ENCODE measurements at regions not wholly inside any gene's neighbourhood (a gene's known extent, or its start where the extent isn't known, plus 50 kb on each side); places are given as distances from the start of the nearest gene placed in this dataset.

- TF ChIP-seq, protein P1, sequence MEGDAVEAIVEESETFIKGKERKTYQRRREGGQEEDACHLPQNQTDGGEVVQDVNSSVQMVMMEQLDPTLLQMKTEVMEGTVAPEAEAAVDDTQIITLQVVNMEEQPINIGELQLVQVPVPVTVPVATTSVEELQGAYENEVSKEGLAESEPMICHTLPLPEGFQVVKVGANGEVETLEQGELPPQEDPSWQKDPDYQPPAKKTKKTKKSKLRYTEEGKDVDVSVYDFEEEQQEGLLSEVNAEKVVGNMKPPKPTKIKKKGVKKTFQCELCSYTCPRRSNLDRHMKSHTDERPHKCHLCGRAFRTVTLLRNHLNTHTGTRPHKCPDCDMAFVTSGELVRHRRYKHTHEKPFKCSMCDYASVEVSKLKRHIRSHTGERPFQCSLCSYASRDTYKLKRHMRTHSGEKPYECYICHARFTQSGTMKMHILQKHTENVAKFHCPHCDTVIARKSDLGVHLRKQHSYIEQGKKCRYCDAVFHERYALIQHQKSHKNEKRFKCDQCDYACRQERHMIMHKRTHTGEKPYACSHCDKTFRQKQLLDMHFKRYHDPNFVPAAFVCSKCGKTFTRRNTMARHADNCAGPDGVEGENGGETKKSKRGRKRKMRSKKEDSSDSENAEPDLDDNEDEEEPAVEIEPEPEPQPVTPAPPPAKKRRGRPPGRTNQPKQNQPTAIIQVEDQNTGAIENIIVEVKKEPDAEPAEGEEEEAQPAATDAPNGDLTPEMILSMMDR (IDR thresholded peaks at IDR 0.05; ENCODE audit: insufficient read depth, low read depth, low read length): no peak
- TF ChIP-seq EZH2 (IDR thresholded peaks at IDR 0.05; ENCODE audit: insufficient read depth, low read length): no peak
These were observed 101.2 kb downstream of the ERMARD start for GRCh38 chr6:169852504-169853195.

Measured in astrocyte (in vitro differentiated cells and primary cell).